GM12878 (cell line): ENCODE measurements at regions not wholly inside any gene's neighbourhood (a gene's known extent, or its start where the extent isn't known, plus 50 kb on each side); places are given as distances from the start of the nearest gene placed in this dataset.

Experiments
- ATAC-seq: fragments of 200-7000 bp; cut with Tn5 transposase; 3 replicates; pipeline ENCODE4 v1.9.1; 2020; ENCODE audit warnings: mild to moderate bottlenecking, moderate library complexity
- BruUV-seq: library from RNA; stranded (reverse); fragments of 400-500 nt; replicated peaks from 2 replicates; lab custom pipeline; 2021; lab: Mats Ljungman, UMichigan
- CTCF ChIA-PET: fragments of 300-600 bp; sonication (Branson Sonifier 250); formaldehyde crosslinking; extraction: SDS; loops from one replicate; lab custom pipeline; 2021; ENCODE audit warnings: inconsistent platforms; lab: Yijun Ruan, JAX
- POLR2A ChIA-PET: fragments of 350-600 bp; formaldehyde crosslinking; extraction: SDS; loops from one replicate; lab custom pipeline; 2021; ENCODE audit warnings: inconsistent platforms; lab: Charles Lee
- RAD21 ChIA-PET: fragments of 300-600 bp; sonication (Branson Sonifier 250); formaldehyde crosslinking; loops from one replicate; lab custom pipeline; 2023; ENCODE audit warnings: antibody characterized with exemption; ENCODE audit not compliant: unreplicated experiment; lab: Charles Lee
- SMC1A ChIA-PET: fragments of 300-600 bp; sonication (Branson Sonifier 250); formaldehyde crosslinking; loops from one replicate; lab custom pipeline; 2023; ENCODE audit not compliant: unreplicated experiment, uncharacterized antibody; lab: Charles Lee
- DNase-seq: peaks from one replicate; pipeline ENCODE4 v3.0.0-alpha.2; 2011; ENCODE audit warnings: low read depth, low spot score
- FAIRE-seq: peaks from 3 replicates; lab custom pipeline; 2011; peaks lifted over from hg19 to GRCh38; lab: Jason Lieb, UNC
- H2AFZ ChIP-seq: 2 replicates; pipeline ENCODE4 v1.6.0; 2011; ENCODE audit warnings: low read depth, low read length, control low read depth; ENCODE audit not compliant: control insufficient read depth
- H3K27ac ChIP-seq: 2 replicates; pipeline ENCODE4 v1.5.1; 2011; ENCODE audit warnings: control low read depth; ENCODE audit not compliant: control insufficient read depth, insufficient read depth
- H3K27me3 ChIP-seq, 2 experiments: replicated peaks in 1 of 2; 2 replicates each; pipeline versions ENCODE4 v1.6.0 to v1.6.1; 2011; ENCODE audit warnings: low read length in 1 of 2; ENCODE audit not compliant: control insufficient read depth in 2 of 2, insufficient read depth in 2 of 2
- H3K36me3 ChIP-seq, 2 experiments: 2 replicates each; pipeline ENCODE4 v1.5.1; 2011; ENCODE audit warnings: low read length in 1 of 2; ENCODE audit not compliant: control insufficient read depth in 2 of 2, insufficient read depth in 2 of 2
- H3K4me1 ChIP-seq: 2 replicates; pipeline ENCODE4 v1.6.1; 2011; ENCODE audit warnings: mild to moderate bottlenecking, low read length, moderate library complexity, mixed read lengths; ENCODE audit not compliant: control insufficient read depth, insufficient read depth
- H3K4me2 ChIP-seq: 2 replicates; pipeline ENCODE4 v1.6.0; 2011; ENCODE audit warnings: control low read depth; ENCODE audit not compliant: control insufficient read depth, insufficient read depth
- H3K4me3 ChIP-seq: fragments of 200-600 bp; sonication (generic); 2 replicates; pipeline ENCODE4 v1.5.1; 2016
- H3K79me2 ChIP-seq: 2 replicates; pipeline ENCODE4 v1.6.0; 2011; ENCODE audit warnings: low read length; ENCODE audit not compliant: control insufficient read depth, insufficient read depth
- H3K9ac ChIP-seq: 2 replicates; pipeline ENCODE4 v1.8.0; 2011; ENCODE audit warnings: low read length, control low read depth, mixed read lengths; ENCODE audit not compliant: control insufficient read depth, insufficient read depth
- H3K9me3 ChIP-seq: replicated peaks from 3 replicates; pipeline ENCODE4 v1.5.1; 2011; ENCODE audit warnings: mild to moderate bottlenecking, low read length; ENCODE audit not compliant: control insufficient read depth, insufficient read depth
- H4K20me1 ChIP-seq: 2 replicates; pipeline ENCODE4 v1.6.0; 2011; ENCODE audit not compliant: control insufficient read depth, insufficient read depth
- ASH2L ChIP-seq: fragments of 300-600, 200-600 bp; sonication (generic); IDR thresholded peaks from 2 replicates; pipeline ENCODE4 v1.6.1; 2017; ENCODE audit warnings: low read depth, mild to moderate bottlenecking, borderline replicate concordance
- CREM ChIP-seq: IDR thresholded peaks from 2 replicates; pipeline ENCODE4 v1.6.1; 2014; ENCODE audit warnings: antibody characterized with exemption, low read depth
- EGR1 ChIP-seq, 2 experiments: IDR thresholded peaks; 1 replicate in 1 of 2; 2 replicates in 1 of 2; pipeline ENCODE4 v1.6.1; 2011 to 2012; ENCODE audit warnings: low read depth in 2 of 2, low read length in 2 of 2, borderline replicate concordance in 1 of 2, mild to moderate bottlenecking in 1 of 2, moderate library complexity in 1 of 2
- NKRF ChIP-seq: fragments of 450-650 bp; conservative IDR thresholded peaks from 2 replicates; pipeline ENCODE4 v1.6.1; 2017; ENCODE audit warnings: mild to moderate bottlenecking, moderate library complexity
- TBL1XR1 ChIP-seq: IDR thresholded peaks from 2 replicates; pipeline ENCODE4 v1.6.1; 2012; ENCODE audit warnings: low read depth, low read length, improper control_type of control experiment
- WGBS: methylation state at CpG from one replicate; pipeline ENCODE4 v1.1.6; 2016; ENCODE audit warnings: low lambda C conversion rate; ENCODE audit not compliant: insufficient replicate concordance, insufficient coverage; ENCODE audit errors: missing lambda C conversion rate; 5-methylcytosine and 5-hydroxymethylcytosine counted together
- in situ Hi-C: fragments of 300-500 bp; cut with MboI; formaldehyde crosslinking; loops from 9 replicates; pipeline ENCODE4 v1.14.3; 2018; ENCODE audit warnings: mixed read lengths
- intact Hi-C: fragments of 100-400 bp; cut with micrococcal nuclease; formaldehyde crosslinking; loops from one replicate; pipeline ENCODE4 v1.14.2; 2022; ENCODE audit not compliant: unreplicated experiment

- WGBS = 35% methylated on average over 17 of the region's 17 CpGs
- BruUV-seq = no TSS peak
- in situ Hi-C loops = no loop called here
Observed at GRCh38 chr10:118818621-118819221, 64.0 kb upstream of the CACUL1 start.

GRCh38 chr10:118820326-118821116, 65.8 kb upstream of the CACUL1 start:
- H3K4me1 ChIP-seq = no peaks in the 10 kb centered on the region
- no peak overlapping the region for H2AFZ ChIP-seq
- SMC1A ChIA-PET = no interaction called here
- H3K9me3 ChIP-seq = no peaks in the 10 kb centered on the region
- no peak overlapping the region for H3K27ac ChIP-seq
- 0 out of 4 replicates have a peak, but pooled peaks cover 0 to 1% of the 10 kb centered on the region in 2 experiments for H3K27me3 ChIP-seq
- ATAC-seq (no peak), DNase-seq (no peak), FAIRE-seq (no peak)
- no peaks in the 10 kb centered on the region for H3K36me3 ChIP-seq
- RAD21 ChIA-PET = no interaction called here
- in situ Hi-C loops = no loop called here
- no TSS peak for BruUV-seq
- intact Hi-C loops = no loop called here
- no peak overlapping the region for H3K4me3 ChIP-seq
- POLR2A ChIA-PET = no interaction called here
- no peaks in the 10 kb centered on the region for H3K79me2 ChIP-seq
- CTCF ChIA-PET = interaction anchor here (0.6 kb wide), 1 partner anchor 178 kb away, joined by 3 read pairs; no protein-coding TSS in a partner anchor
- 56% methylated on average over 15 of the region's 16 CpGs for WGBS
- no peak overlapping the region for H3K4me2 ChIP-seq
- TF ChIP-seq CREM = no peak
- no peak for TF ChIP-seq EGR1 (IDR thresholded peaks at IDR 0.05; ENCODE audit: borderline replicate concordance in 1 of 2, low read depth in 2 of 2, low read length in 2 of 2)
- no peak for TF ChIP-seq NKRF
- no peak for TF ChIP-seq TBL1XR1
- H4K20me1 ChIP-seq = no peaks in the 10 kb centered on the region
- no peak overlapping the region for H3K9ac ChIP-seq

More at GRCh38 chr10:118818621-118819221, 64.0 kb upstream of the CACUL1 start:
- H3K9me3 ChIP-seq = no peaks in the 10 kb centered on the region
- no peak overlapping the region for H3K9ac ChIP-seq
- no peak for ATAC-seq
- no peaks in the 10 kb centered on the region for H3K4me1 ChIP-seq
- no peak overlapping the region for H3K4me3 ChIP-seq
- no peak overlapping the region for H3K27ac ChIP-seq
- ChIA-PET POLR2A (no interaction called here), RAD21 (no interaction called here), SMC1A (no interaction called here), CTCF (no interaction called here)
- DNase-seq = no peak
- TF ChIP-seq ASH2L = no peak
- H3K79me2 ChIP-seq = no peaks in the 10 kb centered on the region
- H3K36me3 ChIP-seq = no peaks in the 10 kb centered on the region
- H2AFZ ChIP-seq = no peak overlapping the region
- intact Hi-C loops = no loop called here
- no peaks in the 10 kb centered on the region for H4K20me1 ChIP-seq
- no peak for FAIRE-seq
- H3K4me2 ChIP-seq = no peak overlapping the region
- H3K27me3 ChIP-seq = 0 out of 4 replicates have a peak, but pooled peaks cover 0 to 1% of the 10 kb centered on the region in 2 experiments
